Nephron (organoid): ENCODE measurements at regions not wholly inside any gene's neighbourhood (a gene's known extent, or its start where the extent isn't known, plus 50 kb on each side); places are given as distances from the start of the nearest gene placed in this dataset.

Source experiments
- H3K27ac Mint-ChIP-seq, 3 experiments: 2 replicates each; pipeline ENCODE4 v1.8.0; 2020; ENCODE audit warnings: mixed read lengths in 3 of 3, mild to moderate bottlenecking in 2 of 3, moderate library complexity in 1 of 3
- H3K27me3 Mint-ChIP-seq: 2 replicates; pipeline ENCODE4 v1.8.0; 2021; ENCODE audit warnings: low read depth, mild to moderate bottlenecking, moderate library complexity, mixed read lengths
- H3K36me3 Mint-ChIP-seq: 2 replicates; pipeline ENCODE4 v1.8.0; 2020; ENCODE audit warnings: low read depth, mixed read lengths
- H3K4me1 Mint-ChIP-seq: 2 replicates; pipeline ENCODE4 v1.8.0; 2020; ENCODE audit warnings: mixed read lengths
- H3K4me3 Mint-ChIP-seq, 3 experiments: 2 replicates each; pipeline ENCODE4 v1.8.0; 2020; ENCODE audit warnings: mild to moderate bottlenecking in 3 of 3, mixed read lengths in 3 of 3, moderate library complexity in 2 of 3
- H3K9me3 Mint-ChIP-seq: 2 replicates; pipeline ENCODE4 v1.8.0; 2020; ENCODE audit warnings: mixed read lengths
- TF ChIP-seq, protein P1 (sequence below), 3 experiments: fragments of 200-600 bp; sonication (generic); IDR thresholded peaks; one replicate each; pipeline ENCODE4 v1.5.0; 2021; ENCODE audit warnings: antibody characterized with exemption in 3 of 3; ENCODE audit not compliant: unreplicated experiment in 3 of 3

DNA sequence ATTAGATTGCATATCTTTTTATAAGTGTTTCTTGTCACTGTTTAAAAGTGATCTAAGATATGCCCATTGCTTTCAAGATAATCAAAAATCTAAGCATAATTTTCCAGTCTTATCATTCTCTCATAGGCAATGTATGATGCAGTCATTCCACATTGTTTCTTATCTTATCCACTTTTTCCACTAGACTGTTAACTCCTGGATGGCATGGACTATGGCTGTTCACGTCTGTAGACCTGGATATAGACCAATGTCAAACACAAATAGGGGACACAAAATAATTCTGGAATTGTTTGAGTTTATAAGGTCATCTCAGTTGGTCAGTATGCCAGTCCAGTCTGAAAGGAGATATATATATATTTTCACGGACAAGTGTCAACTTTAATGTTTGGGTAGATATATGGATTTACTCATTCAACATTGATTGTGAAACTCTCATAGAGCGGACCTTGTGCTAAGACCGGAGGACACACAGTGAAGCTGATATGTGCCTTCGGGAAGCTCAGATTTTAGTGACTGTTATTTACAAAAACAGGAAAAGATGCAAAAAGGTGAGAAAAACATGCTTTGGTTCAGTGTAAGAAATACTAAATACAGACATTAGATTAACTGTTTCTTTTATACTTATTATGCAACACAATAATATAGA lies 689.4 kb upstream of the SLC8A1 start:
- Mint-ChIP-seq H3K9me3 (no peaks in the 10 kb centered on the region), H3K36me3 (no peaks in the 10 kb centered on the region), H3K4me1 (peaks cover 5% of the 10 kb centered on the region), H3K4me3 (no peak overlapping the region), H3K27ac (no peak overlapping the region), H3K27me3 (no peaks in the 10 kb centered on the region)
- TF ChIP-seq, protein P1, sequence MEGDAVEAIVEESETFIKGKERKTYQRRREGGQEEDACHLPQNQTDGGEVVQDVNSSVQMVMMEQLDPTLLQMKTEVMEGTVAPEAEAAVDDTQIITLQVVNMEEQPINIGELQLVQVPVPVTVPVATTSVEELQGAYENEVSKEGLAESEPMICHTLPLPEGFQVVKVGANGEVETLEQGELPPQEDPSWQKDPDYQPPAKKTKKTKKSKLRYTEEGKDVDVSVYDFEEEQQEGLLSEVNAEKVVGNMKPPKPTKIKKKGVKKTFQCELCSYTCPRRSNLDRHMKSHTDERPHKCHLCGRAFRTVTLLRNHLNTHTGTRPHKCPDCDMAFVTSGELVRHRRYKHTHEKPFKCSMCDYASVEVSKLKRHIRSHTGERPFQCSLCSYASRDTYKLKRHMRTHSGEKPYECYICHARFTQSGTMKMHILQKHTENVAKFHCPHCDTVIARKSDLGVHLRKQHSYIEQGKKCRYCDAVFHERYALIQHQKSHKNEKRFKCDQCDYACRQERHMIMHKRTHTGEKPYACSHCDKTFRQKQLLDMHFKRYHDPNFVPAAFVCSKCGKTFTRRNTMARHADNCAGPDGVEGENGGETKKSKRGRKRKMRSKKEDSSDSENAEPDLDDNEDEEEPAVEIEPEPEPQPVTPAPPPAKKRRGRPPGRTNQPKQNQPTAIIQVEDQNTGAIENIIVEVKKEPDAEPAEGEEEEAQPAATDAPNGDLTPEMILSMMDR (IDR thresholded peaks at IDR 0.05; ENCODE audit: unreplicated experiment in 3 of 3), result no peak

DNA sequence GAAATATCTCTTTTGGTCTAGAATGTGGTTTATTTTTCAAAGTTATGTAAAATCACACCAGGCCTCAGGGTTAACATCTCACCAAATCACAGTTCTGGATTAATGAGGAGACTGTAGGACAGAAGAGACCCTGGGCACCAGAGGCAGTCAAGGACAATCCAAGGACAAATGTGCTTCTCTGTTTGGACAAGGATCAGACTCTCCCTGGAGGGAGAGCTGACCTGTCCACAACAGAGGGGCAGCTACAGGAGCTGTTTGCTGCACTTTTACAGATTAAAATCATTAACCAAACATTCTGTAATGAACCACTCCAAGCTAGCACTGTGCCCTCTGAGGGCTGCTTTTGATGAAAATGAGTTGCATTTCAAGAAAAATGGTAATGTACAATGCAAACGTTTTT lies 690.6 kb upstream of the SLC8A1 start:
- H3K36me3 Mint-ChIP-seq, result no peaks in the 10 kb centered on the region
- no peak overlapping the region for H3K4me3 Mint-ChIP-seq
- no peaks in the 10 kb centered on the region for H3K9me3 Mint-ChIP-seq
- TF ChIP-seq, protein P1 (IDR thresholded peaks at IDR 0.05; ENCODE audit: unreplicated experiment in 3 of 3), result no peak
- no peaks in the 10 kb centered on the region for H3K27me3 Mint-ChIP-seq
- peaks cover 5% of the 10 kb centered on the region for H3K4me1 Mint-ChIP-seq
- H3K27ac Mint-ChIP-seq, result no peak overlapping the region

DNA sequence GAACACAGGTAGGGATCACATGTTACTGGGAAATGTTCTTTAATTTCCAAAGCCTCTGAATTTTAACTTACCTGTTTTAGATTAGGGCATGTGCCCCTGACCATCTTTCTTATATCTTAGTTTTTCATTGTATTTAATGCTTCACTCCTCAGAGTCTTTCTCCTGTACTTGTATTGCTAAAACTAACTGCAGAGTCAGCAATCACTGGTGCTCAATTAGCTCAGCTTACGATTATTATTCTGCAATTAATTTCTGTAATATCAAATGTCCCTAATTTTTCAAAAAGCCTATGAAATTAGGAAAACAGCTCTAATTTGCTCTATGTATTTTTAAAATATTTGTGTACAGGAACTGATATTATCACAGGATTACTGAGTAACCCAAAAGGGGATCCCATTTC lies 693.2 kb upstream of the SLC8A1 start:
- Mint-ChIP-seq H3K4me3 (no peak overlapping the region), H3K27ac (no peak overlapping the region), H3K27me3 (no peaks in the 10 kb centered on the region), H3K4me1 (peaks cover 5% of the 10 kb centered on the region), H3K9me3 (no peaks in the 10 kb centered on the region), H3K36me3 (no peaks in the 10 kb centered on the region)
- TF ChIP-seq, protein P1 (IDR thresholded peaks at IDR 0.05; ENCODE audit: unreplicated experiment in 3 of 3), result no peak

DNA sequence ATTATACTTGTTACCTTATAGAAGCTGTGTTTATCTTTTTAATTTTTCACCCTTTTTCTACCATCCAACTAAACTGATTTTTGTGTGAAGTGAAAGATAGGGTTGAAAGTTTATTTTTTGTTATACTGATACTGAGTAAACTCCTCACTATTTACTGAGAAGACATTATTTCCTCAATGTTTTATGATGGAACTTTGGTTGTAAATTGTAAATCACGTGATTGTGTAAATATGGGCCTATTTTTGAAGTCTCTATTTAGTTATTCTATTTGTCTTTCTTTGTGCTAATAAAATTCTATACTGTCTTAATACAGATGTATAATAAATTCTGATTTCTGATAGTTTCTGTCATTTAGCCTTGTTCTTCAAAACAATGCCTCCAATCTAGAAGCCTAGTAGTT lies 697.2 kb upstream of the SLC8A1 start:
- no peak overlapping the region for H3K27ac Mint-ChIP-seq
- H3K4me1 Mint-ChIP-seq, result peaks cover 5% of the 10 kb centered on the region
- no peaks in the 10 kb centered on the region for H3K36me3 Mint-ChIP-seq
- H3K27me3 Mint-ChIP-seq, result no peaks in the 10 kb centered on the region
- H3K9me3 Mint-ChIP-seq, result no peaks in the 10 kb centered on the region
- no peak overlapping the region for H3K4me3 Mint-ChIP-seq
- TF ChIP-seq, protein P1 (IDR thresholded peaks at IDR 0.05; ENCODE audit: unreplicated experiment in 3 of 3), result no peak

DNA sequence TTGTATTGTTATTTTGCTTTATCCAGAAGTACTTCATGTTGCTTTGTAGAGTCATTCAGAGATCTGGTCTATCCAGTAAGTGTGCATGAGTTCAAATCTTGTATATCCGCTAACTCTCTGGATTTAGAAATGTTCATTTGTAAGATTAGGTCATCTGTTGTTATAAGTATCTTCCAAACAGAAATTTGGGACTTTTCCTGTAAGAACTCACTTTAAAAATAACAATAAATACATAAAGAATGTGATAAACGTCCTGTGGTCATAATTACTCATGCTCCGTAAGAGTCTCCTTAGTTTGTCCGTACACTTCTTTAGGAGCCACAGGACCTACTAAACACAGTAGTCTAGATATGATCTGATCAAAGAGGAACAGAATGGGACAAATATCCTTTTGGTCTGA lies 699.9 kb upstream of the SLC8A1 start:
- Mint-ChIP-seq H3K4me3 (no peak overlapping the region), H3K27ac (no peak overlapping the region), H3K27me3 (no peaks in the 10 kb centered on the region), H3K4me1 (no peaks in the 10 kb centered on the region), H3K36me3 (no peaks in the 10 kb centered on the region), H3K9me3 (no peaks in the 10 kb centered on the region)
- TF ChIP-seq, protein P1 (IDR thresholded peaks at IDR 0.05; ENCODE audit: unreplicated experiment in 3 of 3), result no peak

DNA sequence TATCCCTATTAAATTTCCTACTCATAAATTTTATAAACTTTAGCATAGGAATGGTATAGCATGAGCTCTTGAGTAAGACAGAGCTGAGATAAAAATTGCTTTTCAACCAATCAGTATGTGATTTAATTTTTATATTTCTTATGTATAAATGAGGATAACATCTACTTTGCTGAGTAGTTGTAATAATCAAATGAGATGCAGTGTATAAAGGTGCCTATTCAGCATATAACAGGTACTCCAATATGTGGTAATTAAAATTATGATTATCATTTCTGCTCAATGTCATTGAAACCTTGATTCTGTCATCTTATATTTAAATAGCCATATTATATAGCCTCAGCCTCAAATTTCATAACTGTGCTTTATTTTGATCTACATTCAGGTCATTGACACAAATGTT lies 700.4 kb upstream of the SLC8A1 start:
- Mint-ChIP-seq H3K27me3 (no peaks in the 10 kb centered on the region), H3K4me3 (no peak overlapping the region), H3K27ac (no peak overlapping the region), H3K9me3 (no peaks in the 10 kb centered on the region), H3K36me3 (peaks cover 2% of the 10 kb centered on the region), H3K4me1 (no peaks in the 10 kb centered on the region)
- TF ChIP-seq, protein P1 (IDR thresholded peaks at IDR 0.05; ENCODE audit: unreplicated experiment in 3 of 3), result no peak
